ENCODE measurements at regions not wholly inside any gene's neighbourhood (a gene's known extent, or its start where the extent isn't known, plus 50 kb on each side); places are given as distances from the start of the nearest gene placed in this dataset.

DNA sequence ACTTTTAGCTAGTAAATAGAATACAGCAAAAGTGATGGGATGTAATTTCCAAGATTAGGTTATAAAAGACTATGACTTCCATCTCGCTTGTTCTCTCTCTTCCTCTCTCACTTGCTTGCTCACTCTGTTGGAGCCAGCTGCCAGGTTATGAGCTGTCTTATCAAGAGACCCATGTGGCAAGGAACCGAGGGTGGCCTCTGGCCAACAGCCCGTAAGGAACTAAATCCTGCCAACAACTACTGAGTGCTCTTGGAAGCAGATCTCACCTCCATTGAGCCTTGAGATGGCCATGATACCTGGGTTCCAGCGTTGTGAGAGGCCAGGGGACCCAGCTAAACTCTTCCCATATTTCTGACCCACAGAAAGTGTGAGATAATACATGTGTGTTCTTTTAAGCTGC is 636.1 kb downstream of the ACTL7B start:
- H2BK20ac ChIP-seq (ENCODE audit: low read depth, low read length, poor library complexity, severe bottlenecking): no peak overlapping the region
- no peak overlapping the region for H3K4me2 ChIP-seq (ENCODE audit: insufficient read depth, insufficient read length, low read length)
- no peak overlapping the region for H2BK12ac ChIP-seq (ENCODE audit: insufficient read length, low read depth, low read length)
- H3K27me3 ChIP-seq (ENCODE audit: insufficient read depth, low read length): no peaks in the 10 kb centered on the region; the same call in 1 of the 2 replicates
- H4K91ac ChIP-seq (ENCODE audit: insufficient read length, low read depth, low read length): no peak overlapping the region
- H4K5ac ChIP-seq (ENCODE audit: insufficient read length, low read depth, low read length): no peak overlapping the region
- Mint-ChIP-seq H3K4me3 (no peak overlapping the region), H3K9me3 (no peaks in the 10 kb centered on the region; a peak in 1 of 5 replicates), H3K27me3 (ENCODE audit: low read depth) (peaks cover 2% of the 10 kb centered on the region), H3K36me3 (ENCODE audit: insufficient read depth in 1 of 3, low read depth in 3 of 3) (no peaks in the 10 kb centered on the region), H3K27ac (no peak overlapping the region), H3K4me1 (peaks cover 5 to 11% of the 10 kb centered on the region in 2 experiments; a peak in 3 of 4 replicates)
- H4K8ac ChIP-seq (replicated peaks; ENCODE audit: insufficient read length, low read depth, low read length): no peak overlapping the region
- H2AK5ac ChIP-seq (ENCODE audit: insufficient read length, low read length): no peak overlapping the region
- DNase-seq: no peak
- no peak overlapping the region for H3K56ac ChIP-seq (ENCODE audit: insufficient read length, low read depth, low read length)
- H3K18ac ChIP-seq (ENCODE audit: insufficient read length, low read depth, low read length): no peak overlapping the region
- no peaks in the 10 kb centered on the region for H3K79me2 ChIP-seq (ENCODE audit: insufficient read depth, low read length)
- no peak overlapping the region for H3K9ac ChIP-seq (ENCODE audit: extremely low read depth, insufficient read length, low read length)
- H3K27ac ChIP-seq (ENCODE audit: insufficient read length, low read depth, low read length): no peak overlapping the region
- no peaks in the 10 kb centered on the region; the same call in 1 of the 2 replicates for H3K4me1 ChIP-seq (ENCODE audit: insufficient read depth, low read length)
- no peak overlapping the region for H3K23ac ChIP-seq (ENCODE audit: insufficient read length, low read depth, low read length)
- H2BK5ac ChIP-seq (ENCODE audit: insufficient read length, low read length): no peak overlapping the region
- no peaks in the 10 kb centered on the region for H3K23me2 ChIP-seq (ENCODE audit: insufficient read length, low read depth, low read length, poor library complexity, severe bottlenecking)
- no peak overlapping the region for H3K4ac ChIP-seq (ENCODE audit: low read depth, low read length)
- no peak overlapping the region for H3T11ph ChIP-seq (ENCODE audit: low read length)
- WGBS (ENCODE audit: extremely low coverage, insufficient read length, low lambda C conversion rate): no CpG with 5 or more reads among the region's 4 CpGs
- no peak overlapping the region for H2AFZ ChIP-seq (ENCODE audit: low read length)
- no peak overlapping the region for H2BK120ac ChIP-seq (ENCODE audit: low read depth, low read length, poor library complexity, severe bottlenecking)
- H3K9me3 ChIP-seq (ENCODE audit: control insufficient read depth, low read depth, low read length): no peaks in the 10 kb centered on the region
- H3K14ac ChIP-seq (ENCODE audit: insufficient read depth, low read length): no peak overlapping the region
- TF ChIP-seq, protein P1, sequence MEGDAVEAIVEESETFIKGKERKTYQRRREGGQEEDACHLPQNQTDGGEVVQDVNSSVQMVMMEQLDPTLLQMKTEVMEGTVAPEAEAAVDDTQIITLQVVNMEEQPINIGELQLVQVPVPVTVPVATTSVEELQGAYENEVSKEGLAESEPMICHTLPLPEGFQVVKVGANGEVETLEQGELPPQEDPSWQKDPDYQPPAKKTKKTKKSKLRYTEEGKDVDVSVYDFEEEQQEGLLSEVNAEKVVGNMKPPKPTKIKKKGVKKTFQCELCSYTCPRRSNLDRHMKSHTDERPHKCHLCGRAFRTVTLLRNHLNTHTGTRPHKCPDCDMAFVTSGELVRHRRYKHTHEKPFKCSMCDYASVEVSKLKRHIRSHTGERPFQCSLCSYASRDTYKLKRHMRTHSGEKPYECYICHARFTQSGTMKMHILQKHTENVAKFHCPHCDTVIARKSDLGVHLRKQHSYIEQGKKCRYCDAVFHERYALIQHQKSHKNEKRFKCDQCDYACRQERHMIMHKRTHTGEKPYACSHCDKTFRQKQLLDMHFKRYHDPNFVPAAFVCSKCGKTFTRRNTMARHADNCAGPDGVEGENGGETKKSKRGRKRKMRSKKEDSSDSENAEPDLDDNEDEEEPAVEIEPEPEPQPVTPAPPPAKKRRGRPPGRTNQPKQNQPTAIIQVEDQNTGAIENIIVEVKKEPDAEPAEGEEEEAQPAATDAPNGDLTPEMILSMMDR (conservative IDR thresholded peaks at IDR 0.05): no peak
- no peaks in the 10 kb centered on the region for H4K20me1 ChIP-seq (ENCODE audit: control insufficient read depth, insufficient read depth, insufficient read length)
- no peaks in the 10 kb centered on the region for H3K79me1 ChIP-seq (ENCODE audit: insufficient read depth, low read depth, low read length, poor library complexity, severe bottlenecking)
- no peak overlapping the region for H2BK15ac ChIP-seq (ENCODE audit: low read depth, low read length)
